ENCODE measurements at regions not wholly inside any gene's neighbourhood (a gene's known extent, or its start where the extent isn't known, plus 50 kb on each side); places are given as distances from the start of the nearest gene placed in this dataset.
"Not testable (repeated sequence)": the region's sequence is repeated elsewhere in the genome, so short reads cannot be mapped to it uniquely, and the experiment has no call there.

- intact Hi-C loops (cut with DNase I, micrococcal nuclease) = no loop called here
- POLR2A ChIA-PET = no interaction called here
Measured at GRCh38 chr13:111630406-111630805, 310.0 kb downstream of the TEX29 start.

GRCh38 chr13:111631271-111631670 lies 310.8 kb downstream of the TEX29 start:
- POLR2A ChIA-PET; CTCF ChIA-PET; ATAC-seq (ENCODE audit: poor library complexity): not testable (repeated sequence)

More at GRCh38 chr13:111630406-111630805, 310.0 kb downstream of the TEX29 start:
- Histone ChIP-seq H3K9me3 (ENCODE audit: control insufficient read depth in 1 of 2, insufficient read depth in 1 of 2, low read length in 2 of 2) (peaks cover 0 to 21% of the 10 kb centered on the region in 2 experiments), H3K4me3 (ENCODE audit: low read length) (no peak overlapping the region), H3K27ac (ENCODE audit: low read depth in 1 of 2, low read length in 2 of 2) (no peak overlapping the region), H3K27me3 (ENCODE audit: control insufficient read depth in 1 of 2, insufficient read depth in 2 of 2, low read length in 2 of 2) (no peaks in the 10 kb centered on the region), H3K4me1 (ENCODE audit: insufficient read depth, low read length) (no peaks in the 10 kb centered on the region), H3K36me3 (ENCODE audit: insufficient read depth, low read length) (no peaks in the 10 kb centered on the region)
- no peaks in the 10 kb centered on the region for H3K4me1 Mint-ChIP-seq (ENCODE audit: low read depth)
- DNase-seq (no peak), ATAC-seq (ENCODE audit: poor library complexity) (no peak)
- no peaks in the 10 kb centered on the region for H3K9me3 Mint-ChIP-seq
- CTCF ChIA-PET = no interaction called here
- H3K27ac Mint-ChIP-seq = no peak overlapping the region
- H3K4me3 Mint-ChIP-seq = no peak overlapping the region
- no peak for TF ChIP-seq CTCF (IDR thresholded peaks at IDR 0.05)
- H3K36me3 Mint-ChIP-seq (ENCODE audit: low read depth) = no peaks in the 10 kb centered on the region
- H3K27me3 Mint-ChIP-seq = no peaks in the 10 kb centered on the region

GRCh38 chr13:111632906-111633305 lies 312.5 kb downstream of the TEX29 start:
- no peak for ATAC-seq (ENCODE audit: poor library complexity)
- Histone ChIP-seq H3K27ac (ENCODE audit: low read depth in 1 of 2, low read length in 2 of 2) (no peak overlapping the region), H3K4me3 (ENCODE audit: low read length) (no peak overlapping the region), H3K9me3 (ENCODE audit: control insufficient read depth in 1 of 2, insufficient read depth in 1 of 2, low read length in 2 of 2) (peaks cover 0 to 14% of the 10 kb centered on the region in 2 experiments), H3K36me3 (ENCODE audit: insufficient read depth, low read length) (no peaks in the 10 kb centered on the region), H3K4me1 (ENCODE audit: insufficient read depth, low read length) (no peaks in the 10 kb centered on the region), H3K27me3 (ENCODE audit: control insufficient read depth in 1 of 2, insufficient read depth in 2 of 2, low read length in 2 of 2) (no peaks in the 10 kb centered on the region)
- intact Hi-C loops (cut with DNase I, micrococcal nuclease) = no loop called here
- Mint-ChIP-seq H3K4me1 (ENCODE audit: low read depth) (no peaks in the 10 kb centered on the region), H3K36me3 (ENCODE audit: low read depth) (no peaks in the 10 kb centered on the region), H3K27me3 (no peaks in the 10 kb centered on the region), H3K27ac (no peak overlapping the region), H3K4me3 (no peak overlapping the region), H3K9me3 (no peaks in the 10 kb centered on the region)
- TF ChIP-seq CTCF (IDR thresholded peaks at IDR 0.05) = no peak
- no peak for DNase-seq
- ChIA-PET CTCF (no interaction called here), POLR2A (no interaction called here)

More at GRCh38 chr13:111631271-111631670, 310.8 kb downstream of the TEX29 start:
- peaks cover 0 to 19% of the 10 kb centered on the region in 2 experiments for H3K9me3 ChIP-seq (ENCODE audit: control insufficient read depth in 1 of 2, insufficient read depth in 1 of 2, low read length in 2 of 2)
- H3K4me1 Mint-ChIP-seq (ENCODE audit: low read depth); H3K4me3 ChIP-seq (ENCODE audit: low read length); H3K36me3 ChIP-seq (ENCODE audit: insufficient read depth, low read length); H3K36me3 Mint-ChIP-seq (ENCODE audit: low read depth); H3K27me3 Mint-ChIP-seq; intact Hi-C loops (cut with DNase I, micrococcal nuclease); H3K9me3 Mint-ChIP-seq; DNase-seq; H3K27me3 ChIP-seq (ENCODE audit: control insufficient read depth in 1 of 2, insufficient read depth in 2 of 2, low read length in 2 of 2); H3K4me3 Mint-ChIP-seq; H3K4me1 ChIP-seq (ENCODE audit: insufficient read depth, low read length); H3K27ac Mint-ChIP-seq; H3K27ac ChIP-seq (ENCODE audit: low read depth in 1 of 2, low read length in 2 of 2): not testable (repeated sequence)

DNA sequence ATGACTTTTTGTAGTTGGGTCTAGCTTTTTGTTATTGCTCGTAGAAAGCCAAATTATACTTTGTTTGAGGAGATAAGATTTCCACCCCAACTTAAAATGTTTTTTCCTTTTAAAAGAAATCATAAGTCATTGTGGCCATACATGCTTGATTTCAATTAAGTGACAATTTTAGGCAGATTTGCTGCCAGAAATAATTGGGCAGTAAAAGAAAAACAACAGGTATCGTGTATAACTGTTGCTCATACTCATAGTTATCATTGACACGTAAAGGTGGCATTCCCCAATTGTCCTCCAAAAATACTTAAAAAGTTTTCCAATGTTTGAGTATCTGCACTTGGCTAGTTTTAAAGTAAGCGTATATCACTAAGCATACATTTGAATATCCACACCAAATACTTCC lies 313.0 kb downstream of the TEX29 start:
- Histone ChIP-seq H3K27ac (ENCODE audit: low read depth in 1 of 2, low read length in 2 of 2) (no peak overlapping the region), H3K27me3 (ENCODE audit: control insufficient read depth in 1 of 2, insufficient read depth in 2 of 2, low read length in 2 of 2) (no peaks in the 10 kb centered on the region), H3K9me3 (ENCODE audit: control insufficient read depth in 1 of 2, insufficient read depth in 1 of 2, low read length in 2 of 2) (peaks cover 0 to 14% of the 10 kb centered on the region in 2 experiments), H3K4me1 (ENCODE audit: insufficient read depth, low read length) (no peaks in the 10 kb centered on the region), H3K4me3 (ENCODE audit: low read length) (no peak overlapping the region), H3K36me3 (ENCODE audit: insufficient read depth, low read length) (no peaks in the 10 kb centered on the region)
- H3K4me3 Mint-ChIP-seq = no peak overlapping the region
- DNase-seq = no peak
- no peaks in the 10 kb centered on the region for H3K4me1 Mint-ChIP-seq (ENCODE audit: low read depth)
- POLR2A ChIA-PET = no interaction called here
- no peaks in the 10 kb centered on the region for H3K9me3 Mint-ChIP-seq
- H3K36me3 Mint-ChIP-seq (ENCODE audit: low read depth) = no peaks in the 10 kb centered on the region
- ATAC-seq (ENCODE audit: poor library complexity) = no peak
- TF ChIP-seq CTCF (IDR thresholded peaks at IDR 0.05) = no peak
- CTCF ChIA-PET = no interaction called here
- no peak overlapping the region for H3K27ac Mint-ChIP-seq
- no peaks in the 10 kb centered on the region for H3K27me3 Mint-ChIP-seq
- intact Hi-C loops (cut with DNase I, micrococcal nuclease) = no loop called here

All from CD4-positive, alpha-beta T cell (primary cell).